Cardiac septum (tissue), 1 donor: ENCODE measurements at regions not wholly inside any gene's neighbourhood (a gene's known extent, or its start where the extent isn't known, plus 50 kb on each side); places are given as distances from the start of the nearest gene placed in this dataset.

ENCODE experiments used
- DNase-seq: peaks from one replicate; pipeline ENCODE4 v3.0.0-alpha.2; 2020; ENCODE audit warnings: low spot score
- intact Hi-C: fragments of 100-400 bp; cut with DNase I; formaldehyde crosslinking; loops from one replicate; pipeline ENCODE4 v1.14.0; 2022
- donor health status: DM: no; HTN: no; CAD: no.

GRCh38 chr7:84603545-84603944 lies 409.0 kb upstream of the SEMA3A start:
- DNase-seq: no peak
- intact Hi-C loops: no loop called here

GRCh38 chr7:84595026-84595425 lies 400.4 kb upstream of the SEMA3A start:
- intact Hi-C loops: no loop called here
- DNase-seq: no peak

DNA sequence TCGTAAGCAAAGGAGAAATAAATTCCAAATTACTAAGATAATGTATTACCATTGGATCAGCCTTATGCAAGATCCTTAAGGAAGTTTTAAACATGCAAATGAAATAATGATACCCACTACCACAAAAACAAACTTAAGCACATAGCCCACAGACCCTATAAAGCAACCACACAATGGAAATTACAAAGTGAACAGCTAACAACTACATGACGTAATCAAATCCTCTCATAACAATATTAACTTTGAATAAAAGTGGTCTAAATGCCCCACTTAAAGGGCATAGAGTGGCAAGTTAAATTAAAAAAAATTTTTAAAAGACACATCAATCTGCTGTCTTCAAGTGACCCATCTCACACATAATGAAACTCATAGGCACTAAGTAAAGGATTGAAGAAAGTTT lies 397.3 kb upstream of the SEMA3A start:
- no peak for DNase-seq

DNA sequence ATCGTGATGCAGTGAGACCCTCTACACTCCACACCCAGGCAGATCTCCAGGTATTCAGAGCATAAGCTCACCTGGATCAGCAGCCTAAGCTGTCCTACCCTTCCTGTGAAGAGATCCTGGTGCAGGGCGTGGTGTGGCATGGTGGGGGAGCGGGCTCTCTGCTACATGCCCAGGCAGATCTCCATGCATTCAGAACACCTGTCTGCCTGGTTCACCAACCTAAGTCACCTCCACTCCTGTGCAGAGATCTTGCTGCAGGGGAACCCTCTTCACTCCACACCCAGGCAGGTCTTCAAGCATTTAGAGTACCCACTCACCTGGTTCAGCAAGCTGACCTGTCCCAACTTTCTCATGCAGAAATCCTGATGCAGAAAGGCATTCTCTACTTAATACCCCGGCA lies 394.4 kb upstream of the SEMA3A start:
- intact Hi-C loops: no loop called here

More for the DNA sequence above, 397.3 kb upstream of the SEMA3A start:
- intact Hi-C loops: no loop called here

DNA sequence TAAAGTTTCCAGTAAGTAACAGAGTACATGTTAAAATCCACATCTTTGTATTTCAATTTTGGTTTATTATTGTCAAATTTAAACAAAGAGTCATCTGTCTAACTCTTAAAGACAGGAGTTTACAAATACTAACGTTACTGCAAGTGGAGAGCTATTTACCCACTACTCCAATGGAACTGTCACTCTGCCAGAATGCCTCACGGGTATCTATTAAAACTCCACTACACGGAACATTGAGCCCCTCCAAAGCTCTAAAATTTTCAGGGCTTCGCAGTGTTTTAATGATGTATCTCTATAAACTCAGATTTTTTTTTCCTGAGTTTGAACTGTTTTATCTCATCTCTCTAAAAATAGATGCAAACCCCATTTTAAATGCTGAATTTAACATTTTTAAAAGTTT lies 388.7 kb upstream of the SEMA3A start:
- DNase-seq: no peak
- intact Hi-C loops: no loop called here

More for the DNA sequence above, 394.4 kb upstream of the SEMA3A start:
- DNase-seq: peak; percentile 68

DNA sequence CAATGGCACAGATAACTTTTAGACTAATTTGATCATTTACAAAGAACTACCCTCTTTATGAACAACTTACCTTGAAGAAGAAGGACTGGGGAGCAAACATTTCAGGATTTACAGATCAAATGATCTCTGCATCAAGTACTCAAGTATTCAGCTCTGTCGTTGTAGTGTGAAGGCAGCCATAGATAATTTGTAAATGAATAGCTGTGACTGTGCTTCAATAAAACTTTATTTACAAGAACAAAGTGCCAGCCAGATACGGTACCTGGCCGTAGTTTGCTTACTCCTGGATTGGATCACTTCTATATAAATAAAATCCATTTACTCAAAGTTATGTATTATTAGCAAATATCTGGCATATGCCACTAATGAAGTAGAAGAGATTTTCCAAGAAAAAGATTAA lies 388.2 kb upstream of the SEMA3A start:
- no peak for DNase-seq
- intact Hi-C loops: no loop called here

GRCh38 chr7:84578825-84579224 lies 384.2 kb upstream of the SEMA3A start:
- intact Hi-C loops: no loop called here
- DNase-seq: no peak

- intact Hi-C loops: no loop called here
- DNase-seq: no peak
Observed at GRCh38 chr7:84568781-84569180, 374.2 kb upstream of the SEMA3A start.

- no peak for DNase-seq
- intact Hi-C loops: no loop called here
Observed at GRCh38 chr7:84565345-84566074, 370.9 kb upstream of the SEMA3A start.

- DNase-seq: no peak
- intact Hi-C loops: no loop called here
Observed at GRCh38 chr7:84553711-84554110, 359.1 kb upstream of the SEMA3A start.

- no peak for DNase-seq
- intact Hi-C loops: no loop called here
Observed at GRCh38 chr7:84549409-84549808, 354.8 kb upstream of the SEMA3A start.

- DNase-seq: no peak
- intact Hi-C loops: no loop called here
Observed at GRCh38 chr7:84548366-84549365, 354.1 kb upstream of the SEMA3A start.

DNA sequence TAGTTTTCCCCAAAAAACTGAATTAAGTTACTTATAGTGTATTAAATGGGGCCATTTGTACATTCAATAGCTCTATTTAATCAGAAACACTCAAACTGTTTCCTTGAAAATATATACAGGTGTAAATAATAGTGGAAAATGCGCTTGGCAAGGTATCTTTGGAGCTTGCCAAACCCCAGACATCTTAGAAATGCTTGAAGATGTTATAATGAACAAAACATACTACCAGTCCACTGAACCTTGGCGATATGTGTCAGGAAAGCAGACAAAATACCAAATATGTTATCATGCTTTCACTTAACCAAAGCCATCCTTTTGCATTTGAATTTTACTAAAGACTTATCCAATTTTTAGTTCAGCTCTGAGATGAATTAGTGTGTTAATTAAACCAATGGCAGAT lies 352.7 kb upstream of the SEMA3A start:
- no peak for DNase-seq
- intact Hi-C loops: no loop called here

DNA sequence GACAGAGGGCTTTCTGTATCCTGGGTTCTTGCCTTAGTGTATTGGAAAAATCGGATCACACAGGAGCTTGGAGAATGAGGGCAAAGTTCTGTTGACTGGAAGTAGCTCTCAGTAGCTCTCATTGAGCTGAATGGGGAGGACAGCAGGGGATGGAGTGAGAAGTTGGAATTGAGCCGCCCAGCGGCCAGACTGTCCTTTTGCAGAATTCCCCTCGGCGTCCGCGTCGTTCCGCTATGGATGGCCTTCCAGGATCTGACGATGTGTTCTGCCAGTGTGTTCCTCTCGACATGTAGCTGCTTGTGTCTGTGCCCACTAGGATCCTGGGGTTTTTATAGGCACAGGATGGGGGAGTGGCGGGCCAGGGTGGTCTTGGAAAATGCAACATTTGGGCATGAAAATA lies 351.8 kb upstream of the SEMA3A start:
- intact Hi-C loops: no loop called here
- no peak for DNase-seq

- no peak for DNase-seq
- intact Hi-C loops: no loop called here
Observed at GRCh38 chr7:84538268-84538667, 343.7 kb upstream of the SEMA3A start.

GRCh38 chr7:84536271-84536870 lies 341.8 kb upstream of the SEMA3A start:
- intact Hi-C loops: no loop called here
- no peak for DNase-seq

DNA sequence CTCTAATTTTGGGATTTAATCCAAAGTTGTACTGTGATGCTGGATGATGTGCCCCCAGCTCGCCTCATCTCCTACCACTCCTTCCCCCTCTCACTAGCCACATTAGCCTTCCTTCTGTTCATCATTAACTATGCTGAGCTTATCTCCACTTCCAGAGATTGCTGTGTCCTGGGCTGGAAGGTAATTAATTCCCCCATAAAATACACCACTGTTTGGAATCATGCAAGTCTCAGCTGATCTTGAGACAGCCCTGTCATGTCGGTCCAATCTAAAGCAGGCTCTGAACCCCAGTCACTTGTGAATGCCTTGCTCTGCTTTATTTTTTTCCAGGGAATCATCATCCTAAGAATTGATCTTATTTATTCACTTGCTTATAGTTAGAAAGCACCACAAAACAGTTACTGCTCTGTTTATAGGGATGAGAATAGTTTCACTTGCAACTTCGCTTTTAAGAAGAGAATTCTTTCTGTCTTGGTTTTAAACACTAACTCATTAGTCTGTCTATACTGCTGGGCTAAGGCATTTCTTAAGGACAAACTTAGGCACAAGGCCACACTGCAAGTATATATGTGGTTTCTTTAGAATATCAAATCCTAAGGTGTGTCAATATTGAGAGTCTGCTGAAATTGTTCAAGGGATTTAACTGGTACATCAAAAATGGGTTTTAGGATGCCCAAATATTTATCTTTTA lies 341.1 kb upstream of the SEMA3A start:
- DNase-seq: no peak
- intact Hi-C loops: no loop called here

GRCh38 chr7:84533182-84533581 lies 338.6 kb upstream of the SEMA3A start:
- intact Hi-C loops: no loop called here
- DNase-seq: no peak

DNA sequence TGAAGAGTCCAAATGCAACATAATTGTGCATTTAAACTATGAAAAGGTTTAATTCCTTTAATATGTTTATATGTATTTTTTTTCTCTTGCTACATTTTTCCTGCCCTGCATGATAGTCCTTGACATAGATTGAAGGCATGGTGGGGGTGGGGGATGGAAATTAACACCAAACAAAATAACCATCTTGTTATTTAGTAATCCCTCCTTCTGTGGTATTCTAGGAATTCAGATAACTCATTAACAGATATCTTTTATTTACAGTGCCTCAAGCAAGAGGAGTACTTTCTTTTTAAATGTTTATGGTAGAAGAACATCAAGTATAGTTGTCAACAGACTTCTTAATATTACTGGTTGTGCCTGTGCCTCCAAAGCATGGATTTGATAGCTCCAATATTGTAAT lies 337.6 kb upstream of the SEMA3A start:
- intact Hi-C loops: no loop called here
- no peak for DNase-seq
